Astrocyte (in vitro differentiated cells and primary cell): ENCODE measurements at regions not wholly inside any gene's neighbourhood (a gene's known extent, or its start where the extent isn't known, plus 50 kb on each side); places are given as distances from the start of the nearest gene placed in this dataset.

Source experiments
- CTCF ChIP-seq: IDR thresholded peaks from 2 replicates; pipeline ENCODE4 v1.5.1; 2011; ENCODE audit warnings: low read depth, mild to moderate bottlenecking, inconsistent platforms, low read length, moderate library complexity; ENCODE audit not compliant: insufficient read depth
- EZH2 ChIP-seq: IDR thresholded peaks from 2 replicates; pipeline ENCODE4 v1.6.1; 2012; ENCODE audit warnings: mild to moderate bottlenecking, low read length, inconsistent platforms; ENCODE audit not compliant: insufficient read depth

DNA sequence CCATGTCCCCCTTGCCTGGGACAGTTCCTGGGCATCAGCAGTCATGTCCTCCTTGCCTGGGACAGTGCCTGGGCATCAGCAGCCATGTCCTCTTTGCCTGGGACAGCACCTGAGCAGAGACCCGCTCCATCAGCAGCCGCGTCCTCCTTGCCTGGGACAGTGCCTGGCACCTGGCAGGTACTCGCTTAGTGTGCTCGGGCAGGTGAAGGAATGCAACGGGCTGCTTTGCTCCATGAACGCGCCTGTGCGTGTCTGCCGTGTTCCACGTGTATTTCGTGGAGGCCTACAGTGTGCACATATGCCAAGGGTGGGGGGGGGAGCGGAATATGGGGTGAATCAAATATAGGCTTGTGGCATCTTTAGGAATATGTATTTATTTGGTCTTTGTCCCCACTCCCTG is 1490.7 kb downstream of the TBC1D22A start:
- TF ChIP-seq CTCF: no peak
- TF ChIP-seq EZH2: no peak
